ENCODE measurements at regions not wholly inside any gene's neighbourhood (a gene's known extent, or its start where the extent isn't known, plus 50 kb on each side); places are given as distances from the start of the nearest gene placed in this dataset.

DNA sequence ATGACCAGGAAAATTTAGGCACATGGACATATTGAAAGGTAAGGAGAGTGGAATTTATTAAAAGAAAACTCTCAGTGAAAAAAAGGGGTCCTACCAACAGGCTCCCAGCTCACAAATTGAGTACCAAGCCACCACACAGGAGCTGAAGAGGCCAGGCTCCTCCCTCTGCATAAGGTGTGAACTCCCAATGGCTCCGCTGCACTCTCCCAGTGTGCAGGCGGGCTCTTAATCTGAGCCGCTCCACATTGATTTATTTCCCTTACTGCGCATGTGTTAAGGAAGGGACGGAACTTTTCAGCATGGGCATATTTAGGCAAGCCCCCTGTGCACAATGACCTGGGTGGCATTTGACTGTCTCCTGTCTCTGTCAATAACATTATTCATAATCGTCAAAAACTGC, 68.6 kb upstream of the PLEKHG7 start:
- TF ChIP-seq, protein P1, sequence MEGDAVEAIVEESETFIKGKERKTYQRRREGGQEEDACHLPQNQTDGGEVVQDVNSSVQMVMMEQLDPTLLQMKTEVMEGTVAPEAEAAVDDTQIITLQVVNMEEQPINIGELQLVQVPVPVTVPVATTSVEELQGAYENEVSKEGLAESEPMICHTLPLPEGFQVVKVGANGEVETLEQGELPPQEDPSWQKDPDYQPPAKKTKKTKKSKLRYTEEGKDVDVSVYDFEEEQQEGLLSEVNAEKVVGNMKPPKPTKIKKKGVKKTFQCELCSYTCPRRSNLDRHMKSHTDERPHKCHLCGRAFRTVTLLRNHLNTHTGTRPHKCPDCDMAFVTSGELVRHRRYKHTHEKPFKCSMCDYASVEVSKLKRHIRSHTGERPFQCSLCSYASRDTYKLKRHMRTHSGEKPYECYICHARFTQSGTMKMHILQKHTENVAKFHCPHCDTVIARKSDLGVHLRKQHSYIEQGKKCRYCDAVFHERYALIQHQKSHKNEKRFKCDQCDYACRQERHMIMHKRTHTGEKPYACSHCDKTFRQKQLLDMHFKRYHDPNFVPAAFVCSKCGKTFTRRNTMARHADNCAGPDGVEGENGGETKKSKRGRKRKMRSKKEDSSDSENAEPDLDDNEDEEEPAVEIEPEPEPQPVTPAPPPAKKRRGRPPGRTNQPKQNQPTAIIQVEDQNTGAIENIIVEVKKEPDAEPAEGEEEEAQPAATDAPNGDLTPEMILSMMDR (IDR thresholded peaks at IDR 0.05), result no peak
- WGBS (ENCODE audit: insufficient coverage), result 98% methylated on average over 6 of the region's 6 CpGs

GRCh38 chr12:92630968-92631367, 71.8 kb upstream of the PLEKHG7 start:
- no peaks in the 10 kb centered on the region for H3K36me3 Mint-ChIP-seq
- no peaks in the 10 kb centered on the region for H3K9me3 Mint-ChIP-seq
- Histone ChIP-seq H3K27me3 (ENCODE audit: control insufficient read depth, insufficient read depth, low read length) (no peaks in the 10 kb centered on the region), H3K4me3 (ENCODE audit: low read length) (no peak overlapping the region), H3K4me1 (ENCODE audit: control insufficient read depth, insufficient read depth, low read length) (no peaks in the 10 kb centered on the region), H3K36me3 (ENCODE audit: control insufficient read depth, insufficient read depth, low read length) (no peaks in the 10 kb centered on the region), H3K27ac (ENCODE audit: low read length) (no peak overlapping the region), H3K9me3 (ENCODE audit: control insufficient read depth, insufficient read depth, low read length) (no peaks in the 10 kb centered on the region)
- intact Hi-C loops (cut with micrococcal nuclease), result no loop called here
- H3K27me3 Mint-ChIP-seq (ENCODE audit: low read depth in 2 of 2), result peaks cover 2 to 6% of the 10 kb centered on the region in 2 donors
- H3K4me3 Mint-ChIP-seq, result no peak overlapping the region
- no peak for ATAC-seq
- no peak for DNase-seq
- WGBS (ENCODE audit: insufficient coverage), result 90% methylated on average over 4 of the region's 6 CpGs
- H3K4me1 Mint-ChIP-seq, result no peaks in the 10 kb centered on the region
- H3K27ac Mint-ChIP-seq, result no peak overlapping the region
- TF ChIP-seq, protein P1 (IDR thresholded peaks at IDR 0.05), result no peak

More for the DNA sequence above, 68.6 kb upstream of the PLEKHG7 start:
- no peak for DNase-seq
- Mint-ChIP-seq H3K4me1 (no peaks in the 10 kb centered on the region), H3K36me3 (no peaks in the 10 kb centered on the region), H3K27me3 (ENCODE audit: low read depth in 2 of 2) (peaks cover 0 to 5% of the 10 kb centered on the region in 2 donors), H3K4me3 (no peak overlapping the region), H3K9me3 (no peaks in the 10 kb centered on the region), H3K27ac (no peak overlapping the region)
- no peak overlapping the region for H3K4me3 ChIP-seq (ENCODE audit: low read length)
- no peak overlapping the region for H3K27ac ChIP-seq (ENCODE audit: low read length)
- H3K36me3 ChIP-seq (ENCODE audit: control insufficient read depth, insufficient read depth, low read length), result no peaks in the 10 kb centered on the region
- H3K27me3 ChIP-seq (ENCODE audit: control insufficient read depth, insufficient read depth, low read length), result no peaks in the 10 kb centered on the region
- ATAC-seq, result no peak
- no peaks in the 10 kb centered on the region for H3K9me3 ChIP-seq (ENCODE audit: control insufficient read depth, insufficient read depth, low read length)
- H3K4me1 ChIP-seq (ENCODE audit: control insufficient read depth, insufficient read depth, low read length), result no peaks in the 10 kb centered on the region
- intact Hi-C loops (cut with micrococcal nuclease), result no loop called here

DNA sequence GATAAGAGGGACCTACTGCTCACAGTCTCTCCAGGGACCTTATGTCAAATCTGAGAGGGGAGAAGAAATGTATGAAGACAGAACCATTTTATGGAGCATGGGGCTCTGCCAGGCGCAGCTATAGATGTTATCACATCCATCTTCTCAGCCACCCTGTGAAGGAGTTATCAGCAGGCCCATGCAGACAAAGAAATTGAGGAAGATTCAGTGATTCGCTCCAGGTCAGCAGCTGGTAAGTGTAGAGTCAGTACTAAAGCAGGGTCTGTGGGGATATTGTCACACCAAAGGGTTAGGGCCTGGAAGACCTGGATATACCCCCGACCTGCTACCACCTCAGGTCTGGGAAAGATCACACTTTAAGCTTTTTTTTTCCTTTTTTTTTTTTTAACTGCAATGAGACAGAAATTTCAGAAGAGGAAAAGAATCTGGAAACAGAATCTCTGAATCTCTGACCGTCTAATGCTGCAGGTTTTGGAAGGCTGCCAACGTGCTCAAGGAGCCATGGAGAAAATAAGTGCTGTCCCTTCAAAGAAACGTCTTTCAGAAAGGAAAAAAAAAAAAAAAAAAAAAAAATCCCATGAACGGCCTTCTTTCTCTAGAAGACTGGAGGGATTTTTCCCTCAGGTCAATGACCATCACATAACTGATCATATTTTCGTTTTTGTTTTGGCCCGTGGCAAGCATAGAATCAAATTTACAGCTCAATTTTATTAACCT, 73.3 kb upstream of the PLEKHG7 start:
- Histone ChIP-seq H3K36me3 (ENCODE audit: control insufficient read depth, insufficient read depth, low read length) (no peaks in the 10 kb centered on the region), H3K4me1 (ENCODE audit: control insufficient read depth, insufficient read depth, low read length) (no peaks in the 10 kb centered on the region), H3K9me3 (ENCODE audit: control insufficient read depth, insufficient read depth, low read length) (no peaks in the 10 kb centered on the region), H3K27ac (ENCODE audit: low read length) (no peak overlapping the region), H3K27me3 (ENCODE audit: control insufficient read depth, insufficient read depth, low read length) (no peaks in the 10 kb centered on the region), H3K4me3 (ENCODE audit: low read length) (no peak overlapping the region)
- DNase-seq, result no peak
- ATAC-seq, result no peak
- H3K27ac Mint-ChIP-seq, result no peak overlapping the region
- WGBS (ENCODE audit: insufficient coverage), result 89% methylated on average over 7 of the region's 9 CpGs
- TF ChIP-seq, protein P1 (IDR thresholded peaks at IDR 0.05), result no peak
- no peaks in the 10 kb centered on the region for H3K36me3 Mint-ChIP-seq
- H3K4me3 Mint-ChIP-seq, result no peak overlapping the region
- intact Hi-C loops (cut with micrococcal nuclease), result no loop called here
- peaks cover 6 to 9% of the 10 kb centered on the region in 2 donors for H3K27me3 Mint-ChIP-seq (ENCODE audit: low read depth in 2 of 2)
- no peaks in the 10 kb centered on the region for H3K4me1 Mint-ChIP-seq
- no peaks in the 10 kb centered on the region for H3K9me3 Mint-ChIP-seq

DNA sequence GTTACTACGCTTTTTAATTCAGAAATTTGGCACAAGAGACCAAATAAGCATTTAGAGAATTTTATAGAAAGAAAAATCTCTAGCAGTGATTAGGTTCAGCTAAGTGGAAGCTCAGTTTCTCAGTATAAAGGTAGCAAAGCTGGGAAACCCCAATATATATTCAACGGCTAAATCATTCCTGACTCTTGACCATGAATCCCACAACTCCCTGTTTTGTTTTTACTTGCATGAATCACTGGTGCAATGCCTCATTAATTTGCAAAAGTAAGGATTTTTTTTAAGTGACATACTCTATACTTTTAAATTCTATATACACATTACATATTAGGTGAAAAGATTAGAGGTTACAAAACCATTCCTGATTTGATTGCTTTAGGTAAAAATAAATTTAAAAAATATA, 74.3 kb upstream of the PLEKHG7 start:
- H3K4me1 Mint-ChIP-seq, result no peaks in the 10 kb centered on the region
- Histone ChIP-seq H3K36me3 (ENCODE audit: control insufficient read depth, insufficient read depth, low read length) (no peaks in the 10 kb centered on the region), H3K4me1 (ENCODE audit: control insufficient read depth, insufficient read depth, low read length) (no peaks in the 10 kb centered on the region), H3K4me3 (ENCODE audit: low read length) (no peak overlapping the region), H3K27ac (ENCODE audit: low read length) (no peak overlapping the region), H3K27me3 (ENCODE audit: control insufficient read depth, insufficient read depth, low read length) (no peaks in the 10 kb centered on the region), H3K9me3 (ENCODE audit: control insufficient read depth, insufficient read depth, low read length) (no peaks in the 10 kb centered on the region)
- no peak overlapping the region for H3K4me3 Mint-ChIP-seq
- intact Hi-C loops (cut with micrococcal nuclease), result no loop called here
- WGBS (ENCODE audit: insufficient coverage), result 95% methylated on average over 2 of the region's 2 CpGs
- no peaks in the 10 kb centered on the region for H3K9me3 Mint-ChIP-seq
- peaks cover 6 to 9% of the 10 kb centered on the region in 2 donors for H3K27me3 Mint-ChIP-seq (ENCODE audit: low read depth in 2 of 2)
- no peaks in the 10 kb centered on the region for H3K36me3 Mint-ChIP-seq
- TF ChIP-seq, protein P1 (IDR thresholded peaks at IDR 0.05), result no peak
- H3K27ac Mint-ChIP-seq, result no peak overlapping the region
- DNase-seq (no peak), ATAC-seq (no peak)

All from natural killer cell (primary cell).